ENCODE measurements at regions not wholly inside any gene's neighbourhood (a gene's known extent, or its start where the extent isn't known, plus 50 kb on each side); places are given as distances from the start of the nearest gene placed in this dataset.

DNA sequence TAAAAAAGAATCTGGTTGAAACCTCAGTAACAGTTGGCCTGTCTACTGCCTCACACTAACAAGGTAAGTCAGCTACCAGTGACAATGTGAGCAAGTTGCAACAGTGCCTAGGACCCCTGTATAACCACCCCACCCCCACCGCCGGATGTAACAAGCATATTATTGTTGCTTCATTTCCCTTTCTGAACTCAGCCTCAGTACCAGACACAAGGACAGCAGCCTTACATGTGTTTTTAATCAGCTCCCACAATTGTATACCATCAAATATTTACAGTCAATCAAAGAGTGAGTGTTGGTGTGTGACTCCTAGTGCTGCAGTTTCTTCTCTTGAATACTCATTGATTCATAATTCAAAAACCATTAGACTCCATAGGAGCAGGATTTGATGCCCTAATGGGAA lies 96.4 kb downstream of the PYDC2 start (continued):
- TF ChIP-seq, protein P1, sequence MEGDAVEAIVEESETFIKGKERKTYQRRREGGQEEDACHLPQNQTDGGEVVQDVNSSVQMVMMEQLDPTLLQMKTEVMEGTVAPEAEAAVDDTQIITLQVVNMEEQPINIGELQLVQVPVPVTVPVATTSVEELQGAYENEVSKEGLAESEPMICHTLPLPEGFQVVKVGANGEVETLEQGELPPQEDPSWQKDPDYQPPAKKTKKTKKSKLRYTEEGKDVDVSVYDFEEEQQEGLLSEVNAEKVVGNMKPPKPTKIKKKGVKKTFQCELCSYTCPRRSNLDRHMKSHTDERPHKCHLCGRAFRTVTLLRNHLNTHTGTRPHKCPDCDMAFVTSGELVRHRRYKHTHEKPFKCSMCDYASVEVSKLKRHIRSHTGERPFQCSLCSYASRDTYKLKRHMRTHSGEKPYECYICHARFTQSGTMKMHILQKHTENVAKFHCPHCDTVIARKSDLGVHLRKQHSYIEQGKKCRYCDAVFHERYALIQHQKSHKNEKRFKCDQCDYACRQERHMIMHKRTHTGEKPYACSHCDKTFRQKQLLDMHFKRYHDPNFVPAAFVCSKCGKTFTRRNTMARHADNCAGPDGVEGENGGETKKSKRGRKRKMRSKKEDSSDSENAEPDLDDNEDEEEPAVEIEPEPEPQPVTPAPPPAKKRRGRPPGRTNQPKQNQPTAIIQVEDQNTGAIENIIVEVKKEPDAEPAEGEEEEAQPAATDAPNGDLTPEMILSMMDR (IDR thresholded peaks at IDR 0.05; ENCODE audit: low read depth, low read length, missing input control), result no peak
- no peak for TF ChIP-seq RAD21 (IDR thresholded peaks at IDR 0.05)
- TF ChIP-seq JUND (IDR thresholded peaks at IDR 0.05), result no peak
- no peak for TF ChIP-seq RXRA (IDR thresholded peaks at IDR 0.05)

DNA sequence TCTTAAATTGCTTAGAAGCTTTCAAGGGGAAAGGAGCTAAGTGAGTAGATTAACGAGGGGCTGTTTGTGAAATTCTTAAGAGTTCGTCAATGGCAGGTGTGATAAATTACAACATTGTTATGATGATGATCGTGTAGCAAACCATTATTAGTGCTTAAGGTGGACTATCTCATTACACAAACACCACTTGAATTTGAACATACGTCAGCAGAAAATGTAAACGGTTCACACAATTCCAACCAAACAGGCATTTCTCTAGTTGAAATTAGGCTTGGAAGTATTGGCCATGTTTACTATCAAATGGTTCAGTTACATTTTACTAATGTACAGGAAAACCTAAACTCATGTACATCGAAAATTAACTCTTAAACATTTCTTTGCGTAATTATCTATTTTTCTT lies 102.8 kb downstream of the PYDC2 start:
- peaks cover 0 to 3% (median 0%) of the 10 kb centered on the region in 4 donors for H3K27me3 ChIP-seq (ENCODE audit: control insufficient read depth in 4 of 4, insufficient read depth in 4 of 4, low read length in 3 of 4)
- TF ChIP-seq, protein P2, sequence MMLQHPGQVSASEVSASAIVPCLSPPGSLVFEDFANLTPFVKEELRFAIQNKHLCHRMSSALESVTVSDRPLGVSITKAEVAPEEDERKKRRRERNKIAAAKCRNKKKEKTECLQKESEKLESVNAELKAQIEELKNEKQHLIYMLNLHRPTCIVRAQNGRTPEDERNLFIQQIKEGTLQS (IDR thresholded peaks at IDR 0.05), result no peak
- TF ChIP-seq, protein P3, sequence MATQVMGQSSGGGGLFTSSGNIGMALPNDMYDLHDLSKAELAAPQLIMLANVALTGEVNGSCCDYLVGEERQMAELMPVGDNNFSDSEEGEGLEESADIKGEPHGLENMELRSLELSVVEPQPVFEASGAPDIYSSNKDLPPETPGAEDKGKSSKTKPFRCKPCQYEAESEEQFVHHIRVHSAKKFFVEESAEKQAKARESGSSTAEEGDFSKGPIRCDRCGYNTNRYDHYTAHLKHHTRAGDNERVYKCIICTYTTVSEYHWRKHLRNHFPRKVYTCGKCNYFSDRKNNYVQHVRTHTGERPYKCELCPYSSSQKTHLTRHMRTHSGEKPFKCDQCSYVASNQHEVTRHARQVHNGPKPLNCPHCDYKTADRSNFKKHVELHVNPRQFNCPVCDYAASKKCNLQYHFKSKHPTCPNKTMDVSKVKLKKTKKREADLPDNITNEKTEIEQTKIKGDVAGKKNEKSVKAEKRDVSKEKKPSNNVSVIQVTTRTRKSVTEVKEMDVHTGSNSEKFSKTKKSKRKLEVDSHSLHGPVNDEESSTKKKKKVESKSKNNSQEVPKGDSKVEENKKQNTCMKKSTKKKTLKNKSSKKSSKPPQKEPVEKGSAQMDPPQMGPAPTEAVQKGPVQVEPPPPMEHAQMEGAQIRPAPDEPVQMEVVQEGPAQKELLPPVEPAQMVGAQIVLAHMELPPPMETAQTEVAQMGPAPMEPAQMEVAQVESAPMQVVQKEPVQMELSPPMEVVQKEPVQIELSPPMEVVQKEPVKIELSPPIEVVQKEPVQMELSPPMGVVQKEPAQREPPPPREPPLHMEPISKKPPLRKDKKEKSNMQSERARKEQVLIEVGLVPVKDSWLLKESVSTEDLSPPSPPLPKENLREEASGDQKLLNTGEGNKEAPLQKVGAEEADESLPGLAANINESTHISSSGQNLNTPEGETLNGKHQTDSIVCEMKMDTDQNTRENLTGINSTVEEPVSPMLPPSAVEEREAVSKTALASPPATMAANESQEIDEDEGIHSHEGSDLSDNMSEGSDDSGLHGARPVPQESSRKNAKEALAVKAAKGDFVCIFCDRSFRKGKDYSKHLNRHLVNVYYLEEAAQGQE (IDR thresholded peaks at IDR 0.05), result no peak
- no peak for TF ChIP-seq RXRA (IDR thresholded peaks at IDR 0.05)
- TF ChIP-seq, protein P4, sequence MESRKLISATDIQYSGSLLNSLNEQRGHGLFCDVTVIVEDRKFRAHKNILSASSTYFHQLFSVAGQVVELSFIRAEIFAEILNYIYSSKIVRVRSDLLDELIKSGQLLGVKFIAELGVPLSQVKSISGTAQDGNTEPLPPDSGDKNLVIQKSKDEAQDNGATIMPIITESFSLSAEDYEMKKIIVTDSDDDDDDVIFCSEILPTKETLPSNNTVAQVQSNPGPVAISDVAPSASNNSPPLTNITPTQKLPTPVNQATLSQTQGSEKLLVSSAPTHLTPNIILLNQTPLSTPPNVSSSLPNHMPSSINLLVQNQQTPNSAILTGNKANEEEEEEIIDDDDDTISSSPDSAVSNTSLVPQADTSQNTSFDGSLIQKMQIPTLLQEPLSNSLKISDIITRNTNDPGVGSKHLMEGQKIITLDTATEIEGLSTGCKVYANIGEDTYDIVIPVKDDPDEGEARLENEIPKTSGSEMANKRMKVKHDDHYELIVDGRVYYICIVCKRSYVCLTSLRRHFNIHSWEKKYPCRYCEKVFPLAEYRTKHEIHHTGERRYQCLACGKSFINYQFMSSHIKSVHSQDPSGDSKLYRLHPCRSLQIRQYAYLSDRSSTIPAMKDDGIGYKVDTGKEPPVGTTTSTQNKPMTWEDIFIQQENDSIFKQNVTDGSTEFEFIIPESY (IDR thresholded peaks at IDR 0.05), result no peak
- no peak for TF ChIP-seq HNF4A (conservative IDR thresholded peaks at IDR 0.05)
- TF ChIP-seq, protein P1 (IDR thresholded peaks at IDR 0.05; ENCODE audit: low read depth, low read length, missing input control), result no peak
- no peak for TF ChIP-seq NR2F2 (IDR thresholded peaks at IDR 0.05)
- no peak for TF ChIP-seq YY1 (IDR thresholded peaks at IDR 0.05)
- TF ChIP-seq HNF4G (IDR thresholded peaks at IDR 0.05), result no peak
- TF ChIP-seq JUND (IDR thresholded peaks at IDR 0.05), result no peak
- TF ChIP-seq GABPA (IDR thresholded peaks at IDR 0.05 in 1 of 2, conservative IDR thresholded peaks at IDR 0.05 in 1 of 2), result no peak
- no peak for TF ChIP-seq RAD21 (IDR thresholded peaks at IDR 0.05)
- TF ChIP-seq, protein P5, sequence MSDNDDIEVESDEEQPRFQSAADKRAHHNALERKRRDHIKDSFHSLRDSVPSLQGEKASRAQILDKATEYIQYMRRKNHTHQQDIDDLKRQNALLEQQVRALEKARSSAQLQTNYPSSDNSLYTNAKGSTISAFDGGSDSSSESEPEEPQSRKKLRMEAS (IDR thresholded peaks at IDR 0.05), result no peak
- TF ChIP-seq TAF1 (conservative IDR thresholded peaks at IDR 0.05), result no peak
- TF ChIP-seq SP1 (IDR thresholded peaks at IDR 0.05), result no peak
- TF ChIP-seq FOXA2 (IDR thresholded peaks at IDR 0.05), result no peak
- no peak for TF ChIP-seq EGR1 (IDR thresholded peaks at IDR 0.05; ENCODE audit: low read depth in 2 of 2)
- no peak for TF ChIP-seq FOXA1 (IDR thresholded peaks at IDR 0.05)

More for the DNA sequence above, 102.8 kb downstream of the PYDC2 start:
- no peaks in the 10 kb centered on the region for H3K9me3 ChIP-seq (ENCODE audit: control insufficient read depth in 4 of 4, low read length in 3 of 4)
- WGBS, result 68% methylated on average over 7 of the region's 7 CpGs
- no peaks in the 10 kb centered on the region for H3K36me3 ChIP-seq (ENCODE audit: control insufficient read depth in 4 of 4, insufficient read depth in 3 of 4, low read depth in 1 of 4, low read length in 3 of 4)
- DNase-seq (ENCODE audit: low spot score), result no peak
- H3K4me3 ChIP-seq (ENCODE audit: low read depth in 1 of 3, low read length in 3 of 3), result no peak overlapping the region
- no peak overlapping the region for H3K27ac ChIP-seq (ENCODE audit: low read depth in 1 of 2, low read length in 2 of 2)
- no peaks in the 10 kb centered on the region for H3K4me1 ChIP-seq (ENCODE audit: control insufficient read depth in 4 of 4, insufficient read depth in 4 of 4, low read length in 3 of 4)
- H3K9ac ChIP-seq (ENCODE audit: low read depth in 1 of 2, low read length in 2 of 2), result no peak overlapping the region

Measured in liver (tissue), 8 donors.